Left lung (tissue), 4 donors: ENCODE measurements at regions not wholly inside any gene's neighbourhood (a gene's known extent, or its start where the extent isn't known, plus 50 kb on each side); places are given as distances from the start of the nearest gene placed in this dataset.

Experiments
- ATAC-seq: fragments of 200-7000 bp; cut with Tn5 transposase; one replicate; pipeline ENCODE4 v1.9.1; 2020; ENCODE audit warnings: moderate library complexity
- DNase-seq, 4 donors: peaks; one replicate each; pipeline ENCODE4 v3.0.0-alpha.2; 2013 to 2020
- H3K27ac ChIP-seq, 2 donors: fragments of 200-600 bp; sonication (generic) in 1 of 2; one replicate each; pipeline versions ENCODE4 v1.5.0 to v1.8.0; 2020 to 2021
- H3K27me3 ChIP-seq, 2 donors: fragments of 200-600 bp; sonication (generic) in 1 of 2; one replicate each; pipeline versions ENCODE4 v1.5.0 to v1.8.0; 2020 to 2021
- H3K36me3 ChIP-seq, 2 donors: fragments of 200-600 bp; sonication (generic) in 1 of 2; one replicate each; pipeline versions ENCODE4 v1.5.0 to v1.8.0; 2020 to 2021
- H3K4me1 ChIP-seq, 2 donors: fragments of 200-600 bp; one replicate each; pipeline ENCODE4 v1.8.0; 2021
- H3K4me3 ChIP-seq, 2 donors: fragments of 200-600 bp; sonication (generic) in 1 of 2; one replicate each; pipeline versions ENCODE4 v1.5.0 to v1.8.0; 2020 to 2021; ENCODE audit warnings: mild to moderate bottlenecking in 1 of 2
- H3K9me3 ChIP-seq, 2 donors: fragments of 200-600 bp; sonication (generic) in 1 of 2; one replicate each; pipeline versions ENCODE4 v1.5.0 to v1.8.0; 2020 to 2021
- intact Hi-C, 2 donors: fragments of 100-400 bp; cut with DNase I; formaldehyde crosslinking; loops; one replicate each; pipeline versions ENCODE4 v1.11.2 to v1.14.2; 2022
- TF ChIP-seq, protein P1 (sequence below), 2 donors: fragments of 200-600 bp; sonication (generic) in 1 of 2; IDR thresholded peaks; one replicate each; pipeline versions ENCODE4 v1.5.0 to v1.8.0; 2021; ENCODE audit warnings: antibody characterized with exemption in 2 of 2
- donor health status: DM: no; HTN: yes; CAD: no.
- donor health status: DM: no; HTN: no; CAD: no.

DNA sequence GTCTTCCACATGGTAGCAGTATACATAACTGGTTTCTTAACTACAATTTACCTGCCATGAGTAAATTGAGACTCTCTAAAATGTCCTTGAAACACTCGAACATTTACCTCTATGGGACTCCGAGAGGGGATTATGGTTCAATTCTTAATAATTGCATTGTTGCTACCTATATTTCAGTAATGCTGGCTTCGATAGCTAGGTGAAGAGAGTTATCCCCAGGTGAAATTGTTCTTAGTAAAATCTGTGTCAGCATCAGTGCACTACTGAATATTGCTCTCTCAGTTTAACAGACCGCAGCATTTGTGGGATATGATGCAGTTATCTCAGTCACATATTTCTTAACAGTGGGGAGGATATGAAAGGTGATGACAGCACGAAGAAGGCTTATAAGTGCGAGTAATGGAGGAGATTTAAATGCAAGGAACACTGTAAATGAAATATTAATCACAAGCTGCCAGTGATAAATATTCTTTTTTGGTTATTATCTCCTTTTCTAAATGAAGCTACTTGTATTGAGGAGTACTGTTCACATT, 801.9 kb downstream of the BRINP3 start:
- Histone ChIP-seq H3K4me3 (no peak overlapping the region), H3K36me3 (no peaks in the 10 kb centered on the region), H3K9me3 (peaks cover 0 to 5% of the 10 kb centered on the region in 2 donors), H3K4me1 (no peaks in the 10 kb centered on the region), H3K27me3 (no peaks in the 10 kb centered on the region), H3K27ac (no peak overlapping the region)
- no peak for ATAC-seq
- DNase-seq = no peak
- intact Hi-C loops = no loop called here
- TF ChIP-seq, protein P1, sequence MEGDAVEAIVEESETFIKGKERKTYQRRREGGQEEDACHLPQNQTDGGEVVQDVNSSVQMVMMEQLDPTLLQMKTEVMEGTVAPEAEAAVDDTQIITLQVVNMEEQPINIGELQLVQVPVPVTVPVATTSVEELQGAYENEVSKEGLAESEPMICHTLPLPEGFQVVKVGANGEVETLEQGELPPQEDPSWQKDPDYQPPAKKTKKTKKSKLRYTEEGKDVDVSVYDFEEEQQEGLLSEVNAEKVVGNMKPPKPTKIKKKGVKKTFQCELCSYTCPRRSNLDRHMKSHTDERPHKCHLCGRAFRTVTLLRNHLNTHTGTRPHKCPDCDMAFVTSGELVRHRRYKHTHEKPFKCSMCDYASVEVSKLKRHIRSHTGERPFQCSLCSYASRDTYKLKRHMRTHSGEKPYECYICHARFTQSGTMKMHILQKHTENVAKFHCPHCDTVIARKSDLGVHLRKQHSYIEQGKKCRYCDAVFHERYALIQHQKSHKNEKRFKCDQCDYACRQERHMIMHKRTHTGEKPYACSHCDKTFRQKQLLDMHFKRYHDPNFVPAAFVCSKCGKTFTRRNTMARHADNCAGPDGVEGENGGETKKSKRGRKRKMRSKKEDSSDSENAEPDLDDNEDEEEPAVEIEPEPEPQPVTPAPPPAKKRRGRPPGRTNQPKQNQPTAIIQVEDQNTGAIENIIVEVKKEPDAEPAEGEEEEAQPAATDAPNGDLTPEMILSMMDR (IDR thresholded peaks at IDR 0.05) = no peak

DNA sequence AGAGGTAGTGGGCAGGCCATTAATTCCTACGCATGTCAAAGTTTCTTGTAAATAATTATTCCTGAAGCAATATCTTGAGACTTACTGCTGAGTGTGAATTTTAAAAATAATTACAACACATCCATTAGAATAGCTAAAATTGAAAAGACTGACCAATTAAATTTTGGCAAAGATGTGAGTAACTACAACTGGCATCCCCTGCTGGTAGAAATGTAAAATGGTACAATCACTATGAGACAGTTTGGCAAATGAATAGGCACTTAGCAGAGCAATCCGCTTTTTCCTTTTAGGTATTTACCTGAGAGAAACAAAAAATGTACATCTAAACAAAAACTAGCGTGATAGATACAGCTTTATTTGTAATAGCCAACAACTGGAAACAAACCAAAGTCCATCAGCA, 798.9 kb downstream of the BRINP3 start:
- intact Hi-C loops = no loop called here
- H3K9me3 ChIP-seq = peaks cover 0 to 5% of the 10 kb centered on the region in 2 donors
- DNase-seq (no peak), ATAC-seq (no peak)
- no peak overlapping the region for H3K27ac ChIP-seq
- H3K4me1 ChIP-seq = no peaks in the 10 kb centered on the region
- TF ChIP-seq, protein P1 (IDR thresholded peaks at IDR 0.05) = no peak
- H3K4me3 ChIP-seq = no peak overlapping the region
- H3K36me3 ChIP-seq = no peaks in the 10 kb centered on the region
- H3K27me3 ChIP-seq = no peaks in the 10 kb centered on the region

DNA sequence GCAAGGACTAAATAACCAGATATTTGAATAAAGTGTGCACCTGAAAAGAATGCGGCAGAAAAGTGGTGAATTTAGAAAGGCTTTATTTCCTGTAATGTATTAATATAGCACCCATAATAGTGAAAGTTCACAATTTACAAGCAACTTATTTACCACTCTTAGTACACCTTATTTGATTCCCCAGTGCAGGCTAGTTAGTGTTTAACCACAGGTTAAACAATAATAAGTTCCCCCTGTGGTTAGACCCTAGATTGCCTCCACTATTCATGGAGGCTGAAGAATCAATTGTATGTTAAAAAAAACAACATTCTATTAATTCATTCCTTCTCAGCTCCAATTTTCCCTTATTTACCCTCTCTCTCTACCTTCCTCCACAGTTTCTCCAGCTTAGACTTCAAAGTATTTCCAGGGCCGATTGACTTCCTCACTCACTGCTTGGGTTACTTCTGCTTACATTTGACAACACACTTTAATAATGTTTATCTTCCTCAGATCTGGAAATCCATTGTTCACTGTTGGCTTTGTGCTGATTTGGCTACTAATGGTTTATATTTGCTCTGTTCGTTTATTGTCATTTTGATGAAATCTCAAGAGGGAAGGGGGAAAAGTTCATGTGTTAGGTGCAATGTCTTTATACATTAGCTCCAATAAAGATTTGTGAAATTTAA, 796.3 kb downstream of the BRINP3 start:
- DNase-seq = no peak
- ATAC-seq = no peak
- TF ChIP-seq, protein P1 (IDR thresholded peaks at IDR 0.05) = no peak
- H3K4me3 ChIP-seq = no peak overlapping the region
- no peaks in the 10 kb centered on the region for H3K27me3 ChIP-seq
- no peak overlapping the region for H3K27ac ChIP-seq
- no peaks in the 10 kb centered on the region for H3K36me3 ChIP-seq
- peaks cover 0 to 5% of the 10 kb centered on the region in 2 donors for H3K9me3 ChIP-seq
- intact Hi-C loops = no loop called here
- H3K4me1 ChIP-seq = no peaks in the 10 kb centered on the region

DNA sequence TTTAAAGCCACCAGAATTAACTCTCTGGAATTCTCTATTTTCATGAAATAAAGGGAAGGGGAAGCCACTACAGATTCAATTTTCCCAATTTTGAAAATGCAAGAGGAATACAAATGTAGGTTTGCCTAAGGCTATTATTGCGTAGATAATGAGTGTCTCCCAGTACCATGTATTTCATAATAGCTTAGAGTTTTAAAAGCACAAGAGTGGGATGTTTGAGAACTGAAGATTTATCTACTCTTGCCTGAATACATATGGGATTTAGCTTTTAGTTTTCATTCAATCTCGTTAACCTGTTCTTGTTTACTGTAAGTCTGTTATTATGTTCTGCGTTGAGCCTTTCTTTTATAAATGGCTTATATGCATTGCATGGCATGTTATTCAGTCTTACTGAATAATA, 795.1 kb downstream of the BRINP3 start:
- intact Hi-C loops = no loop called here
- Histone ChIP-seq H3K27ac (no peak overlapping the region), H3K27me3 (no peaks in the 10 kb centered on the region), H3K9me3 (peaks cover 0 to 11% of the 10 kb centered on the region in 2 donors), H3K36me3 (no peaks in the 10 kb centered on the region), H3K4me1 (no peaks in the 10 kb centered on the region), H3K4me3 (no peak overlapping the region)
- ATAC-seq (no peak), DNase-seq (no peak)
- TF ChIP-seq, protein P1 (IDR thresholded peaks at IDR 0.05) = no peak

DNA sequence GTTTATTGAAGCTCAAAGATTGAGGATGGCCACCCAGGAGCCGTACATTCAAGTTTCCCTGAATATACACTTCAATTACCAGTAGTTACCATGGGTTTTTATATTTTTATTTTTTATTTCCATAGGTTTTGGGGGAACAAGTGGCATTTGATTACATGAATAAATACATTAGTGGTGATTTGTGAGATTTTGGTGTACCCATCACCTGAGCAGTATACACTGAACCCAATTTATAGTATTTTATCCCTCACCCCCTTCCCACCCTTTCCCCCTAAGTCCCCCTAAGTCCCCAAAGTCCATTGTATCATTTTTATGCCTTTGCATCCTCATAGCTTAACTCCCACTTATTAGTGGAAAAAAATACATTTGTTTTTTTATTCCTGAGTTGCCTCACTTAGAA, 791.4 kb downstream of the BRINP3 start:
- intact Hi-C loops = no loop called here
- Histone ChIP-seq H3K27me3 (no peaks in the 10 kb centered on the region), H3K4me3 (no peak overlapping the region), H3K4me1 (no peaks in the 10 kb centered on the region), H3K9me3 (peaks cover 0 to 10% of the 10 kb centered on the region in 2 donors), H3K27ac (no peak overlapping the region), H3K36me3 (no peaks in the 10 kb centered on the region)
- DNase-seq (no peak), ATAC-seq (no peak)
- TF ChIP-seq, protein P1 (IDR thresholded peaks at IDR 0.05) = no peak
